Thyroid gland (tissue), 4 donors: ENCODE measurements at regions not wholly inside any gene's neighbourhood (a gene's known extent, or its start where the extent isn't known, plus 50 kb on each side); places are given as distances from the start of the nearest gene placed in this dataset.
A peak's percentile ranks its signal among the peaks of the same experiment; 100 is the strongest.

Experiments used
- DNase-seq, 2 donors: peaks; one replicate each; pipeline ENCODE4 v3.0.0-alpha.2; 2019
- H3K27ac ChIP-seq, 3 donors: fragments of 200-600 bp; sonication (generic); 1 replicate in 2 of 3; 2 replicates in 1 of 3; pipeline ENCODE4 v1.5.1; 2016 to 2019; ENCODE audit warnings: mild to moderate bottlenecking in 1 of 3, moderate library complexity in 1 of 3
- H3K27me3 ChIP-seq: fragments of 200-600 bp; sonication (generic); one replicate; pipeline ENCODE4 v1.5.1; 2019
- H3K36me3 ChIP-seq, 2 donors: fragments of 200-600 bp; sonication (generic); one replicate each; pipeline ENCODE4 v1.5.1; 2016 to 2019
- H3K4me1 ChIP-seq, 2 donors: fragments of 200-600 bp; sonication (generic); one replicate each; pipeline ENCODE4 v1.5.1; 2017 to 2019
- H3K4me3 ChIP-seq, 3 donors: fragments of 200-600 bp; sonication (generic); replicated peaks in 1 of 3; 1 replicate in 2 of 3; 2 replicates in 1 of 3; pipeline ENCODE4 v1.5.1; 2016; ENCODE audit warnings: mild to moderate bottlenecking in 1 of 3
- H3K9me3 ChIP-seq: fragments of 200-600 bp; sonication (generic); one replicate; pipeline ENCODE4 v1.5.1; 2017
- POLR2A ChIP-seq, 2 donors: fragments of 450-650 bp; IDR thresholded peaks; one replicate each; pipeline ENCODE4 v1.6.1; 2017; ENCODE audit warnings: antibody characterized with exemption in 2 of 2, mild to moderate bottlenecking in 2 of 2, moderate library complexity in 1 of 2
- WGBS, 2 donors: methylation state at CpG; one replicate each; pipeline ENCODE4 v1.1.5; 2017; 5-methylcytosine and 5-hydroxymethylcytosine counted together
- intact Hi-C: fragments of 100-400 bp; cut with DNase I; formaldehyde crosslinking; loops from one replicate; pipeline ENCODE4 v1.15.1; 2023
- TF ChIP-seq, protein P1 (sequence below), 6 experiments: fragments of 200-600 bp in 3 of 6; fragments of 450-650 bp in 3 of 6; sonication (generic) in 3 of 6; IDR thresholded peaks; one replicate each; pipeline ENCODE4 v1.5.1; 2016 to 2019; ENCODE audit warnings: antibody characterized with exemption in 6 of 6, mild to moderate bottlenecking in 2 of 6, inconsistent platforms in 1 of 6, moderate library complexity in 1 of 6

DNA sequence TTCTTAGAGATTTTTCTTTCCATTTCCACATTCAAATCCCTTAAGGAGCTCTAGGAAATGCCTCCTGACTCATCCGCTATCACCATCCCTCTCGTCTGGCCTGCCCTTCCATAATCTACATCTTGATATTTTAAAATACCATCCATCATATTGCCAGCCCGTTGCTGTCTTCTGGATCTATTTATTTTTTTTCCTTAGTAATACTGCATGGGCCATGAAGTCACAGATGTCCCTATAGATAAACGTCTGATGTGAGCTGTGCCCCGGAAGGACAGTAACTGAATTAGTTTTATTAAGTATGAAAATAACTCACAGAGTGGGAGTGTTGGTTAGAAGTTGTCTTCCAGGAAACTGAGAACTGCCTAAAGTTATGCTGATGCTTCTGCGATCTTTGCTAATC is 76.2 kb downstream of the KLF6 start:
- H3K27me3 ChIP-seq: no peaks in the 10 kb centered on the region
- no peak overlapping the region for H3K27ac ChIP-seq
- intact Hi-C loops: no loop called here
- H3K4me3 ChIP-seq: no peak overlapping the region
- H3K9me3 ChIP-seq: no peaks in the 10 kb centered on the region
- H3K4me1 ChIP-seq: peaks cover 0 to 7% of the 10 kb centered on the region in 2 donors
- DNase-seq: no peak
- WGBS, 2 donors: 84 to 85% methylated on average over 6 of the region's 6 CpGs
- TF ChIP-seq, protein P1, sequence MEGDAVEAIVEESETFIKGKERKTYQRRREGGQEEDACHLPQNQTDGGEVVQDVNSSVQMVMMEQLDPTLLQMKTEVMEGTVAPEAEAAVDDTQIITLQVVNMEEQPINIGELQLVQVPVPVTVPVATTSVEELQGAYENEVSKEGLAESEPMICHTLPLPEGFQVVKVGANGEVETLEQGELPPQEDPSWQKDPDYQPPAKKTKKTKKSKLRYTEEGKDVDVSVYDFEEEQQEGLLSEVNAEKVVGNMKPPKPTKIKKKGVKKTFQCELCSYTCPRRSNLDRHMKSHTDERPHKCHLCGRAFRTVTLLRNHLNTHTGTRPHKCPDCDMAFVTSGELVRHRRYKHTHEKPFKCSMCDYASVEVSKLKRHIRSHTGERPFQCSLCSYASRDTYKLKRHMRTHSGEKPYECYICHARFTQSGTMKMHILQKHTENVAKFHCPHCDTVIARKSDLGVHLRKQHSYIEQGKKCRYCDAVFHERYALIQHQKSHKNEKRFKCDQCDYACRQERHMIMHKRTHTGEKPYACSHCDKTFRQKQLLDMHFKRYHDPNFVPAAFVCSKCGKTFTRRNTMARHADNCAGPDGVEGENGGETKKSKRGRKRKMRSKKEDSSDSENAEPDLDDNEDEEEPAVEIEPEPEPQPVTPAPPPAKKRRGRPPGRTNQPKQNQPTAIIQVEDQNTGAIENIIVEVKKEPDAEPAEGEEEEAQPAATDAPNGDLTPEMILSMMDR (IDR thresholded peaks at IDR 0.05): no peak
- TF ChIP-seq POLR2A (IDR thresholded peaks at IDR 0.05): no peak
- no peaks in the 10 kb centered on the region for H3K36me3 ChIP-seq

DNA sequence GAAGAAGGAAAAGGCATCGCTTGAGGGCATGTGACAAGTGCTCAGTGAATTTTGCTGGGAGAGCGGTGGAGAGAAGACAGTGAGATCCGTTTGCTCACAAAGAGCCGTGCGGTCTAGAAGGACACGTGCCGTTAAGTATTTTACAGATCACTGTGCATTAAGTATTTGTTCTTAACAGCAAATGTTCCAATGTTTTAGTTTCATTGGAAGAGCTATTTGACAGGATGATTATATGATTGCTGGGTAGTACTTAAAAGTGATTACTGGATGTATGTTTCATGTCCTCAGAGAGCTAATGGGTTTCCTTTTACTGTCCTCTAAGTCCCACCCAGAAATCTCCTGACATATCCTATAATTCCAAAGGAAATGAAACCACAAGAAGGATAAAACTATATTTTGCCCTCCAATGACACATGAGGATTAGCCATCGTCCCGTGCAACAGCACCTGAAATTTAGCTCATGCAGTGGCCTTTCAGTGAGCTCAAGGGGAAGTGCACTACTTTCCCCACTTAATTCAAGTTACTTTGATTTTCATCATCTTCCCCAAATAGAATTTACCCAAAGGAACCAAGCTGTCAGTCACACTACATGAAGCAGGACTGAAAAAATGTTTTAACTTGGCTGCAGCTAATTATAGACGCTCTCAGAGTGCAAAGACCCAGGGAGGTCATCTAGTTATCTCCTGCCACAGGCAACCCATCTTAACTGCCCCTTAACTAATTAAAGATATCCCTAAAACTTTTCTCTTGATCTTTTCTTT is 80.3 kb downstream of the KLF6 start:
- WGBS, 2 donors: 61 to 71% methylated on average over 10 of the region's 10 CpGs
- intact Hi-C loops: no loop called here
- H3K4me1 ChIP-seq: peaks cover 3 to 18% of the 10 kb centered on the region in 2 donors
- no peak overlapping the region for H3K27ac ChIP-seq
- H3K27me3 ChIP-seq: no peaks in the 10 kb centered on the region
- peak in 1 of 2 donors; percentile 22 for DNase-seq
- TF ChIP-seq, protein P1 (IDR thresholded peaks at IDR 0.05): no peak
- TF ChIP-seq POLR2A (IDR thresholded peaks at IDR 0.05): no peak
- H3K36me3 ChIP-seq: no peaks in the 10 kb centered on the region
- H3K4me3 ChIP-seq: no peak overlapping the region
- no peaks in the 10 kb centered on the region for H3K9me3 ChIP-seq

DNA sequence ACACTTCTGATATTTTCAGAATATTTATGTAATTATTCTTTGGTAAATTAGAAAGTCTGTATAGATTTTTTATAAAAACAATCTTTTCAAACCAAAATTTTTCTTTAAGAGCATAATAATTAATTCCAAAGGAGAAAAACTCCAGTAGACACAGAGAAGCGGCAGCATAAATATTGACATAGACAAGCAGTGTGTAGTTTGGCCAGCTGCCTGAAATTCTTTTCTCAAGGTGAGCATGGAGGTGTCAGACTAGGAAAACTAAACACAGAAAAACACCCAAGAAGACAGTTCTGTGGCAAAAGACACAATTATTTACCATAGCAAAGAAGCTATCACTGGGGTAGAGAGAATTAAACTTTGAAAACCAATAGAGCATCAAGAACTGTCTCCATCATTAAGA is 82.4 kb downstream of the KLF6 start:
- DNase-seq: peak; percentile 34 to 49
- H3K4me3 ChIP-seq: no peak overlapping the region
- intact Hi-C loops: no loop called here
- H3K27me3 ChIP-seq: no peaks in the 10 kb centered on the region
- TF ChIP-seq, protein P1 (IDR thresholded peaks at IDR 0.05): no peak
- no peak for TF ChIP-seq POLR2A (IDR thresholded peaks at IDR 0.05)
- H3K27ac ChIP-seq: no peak overlapping the region
- 42 to 49% methylated on average over 1 of the region's 1 CpG for WGBS, 2 donors
- no peaks in the 10 kb centered on the region for H3K9me3 ChIP-seq
- no peaks in the 10 kb centered on the region for H3K36me3 ChIP-seq
- H3K4me1 ChIP-seq: peaks cover 3 to 18% of the 10 kb centered on the region in 2 donors

DNA sequence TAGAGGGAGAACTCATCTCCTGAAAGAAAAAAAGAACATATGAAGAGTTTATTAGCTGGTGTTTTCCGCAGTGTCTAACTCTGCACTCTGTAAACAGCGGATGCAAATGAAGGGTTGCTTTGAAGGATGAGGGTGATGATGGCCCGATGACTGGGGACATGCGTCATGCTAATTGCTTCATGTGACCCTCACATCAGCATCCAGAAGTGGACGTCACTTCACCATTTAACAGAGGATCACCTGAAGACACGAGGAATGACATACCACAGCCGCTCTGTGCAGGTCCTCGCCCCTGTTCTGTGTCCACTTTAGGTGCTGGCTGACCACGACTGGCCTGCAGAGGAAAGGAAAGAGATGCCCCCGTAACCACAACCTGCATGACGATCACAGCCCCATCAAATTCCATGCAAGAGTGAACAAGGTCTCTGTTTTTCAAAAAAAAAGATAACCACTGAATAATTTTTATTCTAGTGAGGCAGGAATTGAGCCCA is 82.9 kb downstream of the KLF6 start:
- H3K27me3 ChIP-seq: no peaks in the 10 kb centered on the region
- TF ChIP-seq POLR2A (IDR thresholded peaks at IDR 0.05): no peak
- TF ChIP-seq, protein P1 (IDR thresholded peaks at IDR 0.05): no peak
- intact Hi-C loops: no loop called here
- no peak for DNase-seq
- no peaks in the 10 kb centered on the region for H3K9me3 ChIP-seq
- no peak overlapping the region for H3K4me3 ChIP-seq
- peaks cover 3 to 18% of the 10 kb centered on the region in 2 donors for H3K4me1 ChIP-seq
- WGBS, 2 donors: 73 to 74% methylated on average over 11 of the region's 11 CpGs
- no peaks in the 10 kb centered on the region for H3K36me3 ChIP-seq
- H3K27ac ChIP-seq: no peak overlapping the region

DNA sequence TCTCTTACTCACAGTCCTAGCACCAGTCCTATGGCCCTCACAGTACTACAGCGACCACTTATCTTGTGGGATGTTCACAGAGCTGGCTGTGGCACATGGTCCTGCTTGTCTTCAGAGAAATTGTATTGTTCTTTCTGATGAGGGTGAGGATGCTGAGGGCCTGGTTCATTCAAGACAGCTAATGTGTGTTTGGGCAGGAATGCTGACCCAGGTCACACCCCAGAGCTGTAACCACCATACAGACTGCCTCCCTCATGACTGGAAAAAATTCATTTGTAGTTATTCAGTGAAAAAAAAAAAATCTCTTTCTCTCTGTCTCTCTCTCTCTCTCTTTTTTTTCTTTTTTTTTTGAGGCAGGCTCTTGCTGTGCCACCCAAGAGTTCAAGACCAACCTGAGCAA is 83.5 kb downstream of the KLF6 start:
- TF ChIP-seq, protein P1 (IDR thresholded peaks at IDR 0.05): no peak
- TF ChIP-seq POLR2A (IDR thresholded peaks at IDR 0.05): no peak
- Histone ChIP-seq H3K9me3 (no peaks in the 10 kb centered on the region), H3K4me3 (no peak overlapping the region), H3K27me3 (no peaks in the 10 kb centered on the region), H3K36me3 (no peaks in the 10 kb centered on the region), H3K4me1 (peaks cover 3 to 18% of the 10 kb centered on the region in 2 donors), H3K27ac (no peak overlapping the region)
- WGBS, 2 donors: 93 to 100% methylated on average over 1 of the region's 1 CpG
- no peak for DNase-seq
- intact Hi-C loops: no loop called here
